HUES64 (cell line): ENCODE measurements at regions not wholly inside any gene's neighbourhood (a gene's known extent, or its start where the extent isn't known, plus 50 kb on each side); places are given as distances from the start of the nearest gene placed in this dataset.

Experiments used
- H3K27ac ChIP-seq: 2 replicates; pipeline ENCODE4 v1.7.0; 2013; ENCODE audit warnings: low read depth, low read length, inconsistent platforms
- H3K27me3 ChIP-seq: 2 replicates; pipeline ENCODE4 v1.6.1; 2013; ENCODE audit warnings: mild to moderate bottlenecking, low read length; ENCODE audit not compliant: insufficient read depth
- H3K36me3 ChIP-seq: 2 replicates; pipeline ENCODE4 v1.6.1; 2013; ENCODE audit warnings: mild to moderate bottlenecking, low read length; ENCODE audit not compliant: insufficient read depth
- H3K4me1 ChIP-seq: 2 replicates; pipeline ENCODE4 v1.6.1; 2013; ENCODE audit warnings: mild to moderate bottlenecking, low read length, moderate library complexity; ENCODE audit not compliant: insufficient read depth
- H3K4me3 ChIP-seq: 2 replicates; pipeline ENCODE4 v1.5.1; 2013; ENCODE audit warnings: mild to moderate bottlenecking, low read length, moderate library complexity
- H3K9ac ChIP-seq: 2 replicates; pipeline ENCODE4 v1.6.1; 2013; ENCODE audit warnings: mild to moderate bottlenecking, low read depth, low read length
- H3K9me3 ChIP-seq: 2 replicates; pipeline ENCODE4 v1.6.1; 2013; ENCODE audit warnings: low read depth, low read length; ENCODE audit not compliant: insufficient read depth
- WGBS: fragments of 150-250, 120-280 bp; methylation state at CpG from one replicate; pipeline ENCODE4 v1.1.7; 2013; ENCODE audit warnings: missing lambda C conversion rate; 5-methylcytosine and 5-hydroxymethylcytosine counted together

DNA sequence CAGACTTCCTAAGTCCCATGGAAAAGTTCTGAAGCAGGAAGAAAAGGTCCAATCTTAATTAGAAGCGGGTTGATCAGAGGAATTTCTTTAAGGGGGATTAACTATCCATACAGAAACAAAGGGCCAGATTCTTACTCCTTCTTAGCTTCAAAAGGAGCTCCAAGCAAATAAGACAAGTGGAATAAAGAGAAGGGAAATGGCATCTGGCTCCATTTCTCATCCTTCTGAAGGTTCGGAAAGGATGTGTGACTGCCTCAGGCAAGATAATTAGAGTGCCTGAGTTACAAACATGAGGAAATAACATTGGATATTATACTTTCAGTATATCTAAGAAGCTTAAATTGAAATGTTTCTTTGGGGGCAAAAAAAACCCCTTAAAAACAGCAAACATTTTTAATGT is 88.1 kb upstream of the ADAMTS19 start:
- no peak overlapping the region for H3K27ac ChIP-seq
- no peaks in the 10 kb centered on the region for H3K36me3 ChIP-seq
- no peak overlapping the region for H3K4me3 ChIP-seq
- no peaks in the 10 kb centered on the region for H3K27me3 ChIP-seq
- H3K4me1 ChIP-seq = no peaks in the 10 kb centered on the region
- H3K9me3 ChIP-seq = no peaks in the 10 kb centered on the region
- H3K9ac ChIP-seq = no peak overlapping the region
- 77% methylated on average over 2 of the region's 2 CpGs for WGBS

DNA sequence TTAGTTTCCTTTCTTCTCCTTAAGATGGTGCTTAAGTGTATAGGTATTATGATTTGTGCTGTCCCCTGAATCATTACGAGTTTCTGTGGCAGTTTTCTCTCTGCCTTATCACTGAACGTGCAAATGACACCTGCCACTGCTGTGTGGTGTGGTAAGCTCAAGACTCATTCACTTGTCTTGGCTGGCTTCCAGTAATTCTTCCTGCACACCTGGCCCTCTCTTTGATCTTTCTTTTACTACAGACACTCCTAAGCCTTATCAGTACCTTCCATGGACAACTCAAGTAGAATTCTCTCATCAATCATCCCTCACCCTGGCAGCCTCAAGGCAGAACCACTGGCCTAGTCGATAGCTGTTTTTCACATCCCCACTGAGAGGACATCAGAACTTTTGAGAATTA is 82.6 kb upstream of the ADAMTS19 start:
- no peak overlapping the region for H3K9ac ChIP-seq
- 86% methylated on average over 3 of the region's 3 CpGs for WGBS
- H3K27ac ChIP-seq = no peak overlapping the region
- H3K9me3 ChIP-seq = no peaks in the 10 kb centered on the region
- H3K36me3 ChIP-seq = no peaks in the 10 kb centered on the region
- H3K4me3 ChIP-seq = no peak overlapping the region
- H3K27me3 ChIP-seq = no peaks in the 10 kb centered on the region
- H3K4me1 ChIP-seq = peaks cover 9% of the 10 kb centered on the region

DNA sequence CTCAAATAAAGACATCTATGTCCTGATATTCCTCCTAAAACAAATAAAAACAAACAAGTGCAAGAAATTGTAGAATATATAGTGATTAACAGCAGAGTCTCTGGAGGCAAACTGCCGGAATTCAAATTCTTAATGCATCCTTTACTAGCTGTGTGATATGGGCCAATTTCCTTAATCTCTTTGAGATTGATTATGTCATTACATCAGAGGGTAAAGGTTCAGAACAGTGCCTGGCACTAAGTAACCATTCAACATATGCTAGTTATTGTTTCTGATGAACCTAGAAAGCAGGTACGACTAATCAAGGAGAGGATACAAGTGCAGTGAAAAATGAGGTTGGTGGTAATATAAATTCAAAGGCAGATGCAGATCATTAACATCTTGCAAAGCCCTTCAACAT is 81.1 kb upstream of the ADAMTS19 start:
- Histone ChIP-seq H3K36me3 (no peaks in the 10 kb centered on the region), H3K27me3 (no peaks in the 10 kb centered on the region), H3K4me1 (peaks cover 9% of the 10 kb centered on the region), H3K4me3 (no peak overlapping the region), H3K27ac (no peak overlapping the region), H3K9me3 (no peaks in the 10 kb centered on the region), H3K9ac (no peak overlapping the region)
- 96% methylated on average over 2 of the region's 2 CpGs for WGBS

DNA sequence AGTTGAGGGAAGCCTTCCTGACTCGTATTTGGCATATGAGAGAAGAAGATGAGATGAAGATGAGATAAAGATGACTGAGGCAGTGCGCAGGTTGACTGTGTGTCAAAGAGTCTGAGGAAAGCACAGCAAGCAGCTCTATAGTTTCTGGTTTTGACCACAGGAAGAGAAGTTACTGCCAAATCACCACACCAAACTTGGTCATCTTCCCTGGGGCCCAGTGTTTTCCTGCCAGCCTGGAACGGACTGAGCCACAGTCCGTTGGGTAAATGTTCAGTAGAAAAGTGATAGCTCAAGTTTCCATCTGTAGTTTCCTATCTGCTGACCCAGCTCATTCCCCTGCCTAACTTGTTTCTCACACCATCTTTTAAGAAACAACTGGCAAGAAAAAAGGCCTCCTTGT is 80.7 kb upstream of the ADAMTS19 start:
- Histone ChIP-seq H3K9me3 (no peaks in the 10 kb centered on the region), H3K27ac (no peak overlapping the region), H3K36me3 (no peaks in the 10 kb centered on the region), H3K9ac (no peak overlapping the region), H3K4me3 (no peak overlapping the region), H3K4me1 (peaks cover 9% of the 10 kb centered on the region), H3K27me3 (no peaks in the 10 kb centered on the region)
- 89% methylated on average over 4 of the region's 4 CpGs for WGBS

- H3K4me3 ChIP-seq = no peak overlapping the region
- WGBS = 82% methylated on average over 1 of the region's 1 CpG
- H3K9me3 ChIP-seq = no peaks in the 10 kb centered on the region
- H3K9ac ChIP-seq = no peak overlapping the region
- peaks cover 9% of the 10 kb centered on the region for H3K4me1 ChIP-seq
- H3K27me3 ChIP-seq = no peaks in the 10 kb centered on the region
- no peaks in the 10 kb centered on the region for H3K36me3 ChIP-seq
- no peak overlapping the region for H3K27ac ChIP-seq
These were observed 77.0 kb upstream of the ADAMTS19 start for GRCh38 chr5:129382921-129383672.

- no peak overlapping the region for H3K27ac ChIP-seq
- H3K4me1 ChIP-seq = peaks cover 9% of the 10 kb centered on the region
- H3K9ac ChIP-seq = no peak overlapping the region
- 97% methylated on average over 3 of the region's 4 CpGs for WGBS
- no peaks in the 10 kb centered on the region for H3K9me3 ChIP-seq
- H3K4me3 ChIP-seq = no peak overlapping the region
- no peaks in the 10 kb centered on the region for H3K36me3 ChIP-seq
- H3K27me3 ChIP-seq = no peaks in the 10 kb centered on the region
These were observed 75.9 kb upstream of the ADAMTS19 start for GRCh38 chr5:129384193-129384592.

- H3K9ac ChIP-seq = no peak overlapping the region
- 100% methylated on average over 1 of the region's 1 CpG for WGBS
- no peaks in the 10 kb centered on the region for H3K27me3 ChIP-seq
- no peak overlapping the region for H3K27ac ChIP-seq
- H3K36me3 ChIP-seq = no peaks in the 10 kb centered on the region
- H3K4me1 ChIP-seq = peaks cover 5% of the 10 kb centered on the region
- H3K4me3 ChIP-seq = no peak overlapping the region
- no peaks in the 10 kb centered on the region for H3K9me3 ChIP-seq
These were observed 75.4 kb upstream of the ADAMTS19 start for GRCh38 chr5:129384736-129385135.

DNA sequence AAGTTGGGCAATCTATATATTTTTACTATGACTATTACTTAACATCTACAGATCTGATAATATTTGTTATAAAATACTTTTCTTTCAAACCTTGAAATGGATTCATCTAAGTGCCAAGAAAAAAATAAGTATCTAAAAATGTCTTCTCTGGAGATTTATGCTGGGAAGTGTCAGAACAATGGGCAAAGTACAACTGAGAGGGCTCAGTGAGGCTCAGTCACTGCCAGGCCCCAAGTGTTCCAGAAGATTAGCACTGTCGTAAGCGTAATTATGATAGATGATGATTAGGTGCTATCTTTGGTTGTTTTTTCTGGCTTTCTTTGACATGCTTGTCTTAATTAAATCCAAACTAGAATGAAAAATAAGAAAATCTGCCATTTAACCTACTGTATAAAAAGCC is 72.2 kb upstream of the ADAMTS19 start:
- H3K4me1 ChIP-seq = peaks cover 5% of the 10 kb centered on the region
- no peaks in the 10 kb centered on the region for H3K36me3 ChIP-seq
- no peak overlapping the region for H3K27ac ChIP-seq
- no peaks in the 10 kb centered on the region for H3K27me3 ChIP-seq
- WGBS = 93% methylated on average over 2 of the region's 2 CpGs
- no peak overlapping the region for H3K9ac ChIP-seq
- H3K4me3 ChIP-seq = no peak overlapping the region
- no peaks in the 10 kb centered on the region for H3K9me3 ChIP-seq

DNA sequence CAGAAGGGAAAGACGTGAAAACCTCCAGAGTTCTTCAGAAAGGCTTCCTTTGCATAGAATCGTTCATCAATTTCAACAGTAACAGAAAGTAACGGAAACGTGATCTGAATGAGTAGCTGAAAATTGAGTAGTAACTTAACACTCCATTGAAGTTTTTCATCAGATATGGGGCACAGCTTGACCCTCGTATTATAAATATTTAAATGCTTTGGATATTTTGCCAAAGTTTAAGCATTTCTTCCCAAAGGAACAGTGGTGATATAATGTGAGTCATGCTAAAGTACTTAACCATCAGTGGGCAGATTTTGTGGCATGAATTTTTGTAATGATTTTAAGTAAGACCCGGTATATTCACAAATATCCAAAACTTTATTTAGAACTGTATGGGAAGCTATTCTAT is 67.4 kb upstream of the ADAMTS19 start:
- no peaks in the 10 kb centered on the region for H3K27me3 ChIP-seq
- H3K4me1 ChIP-seq = peaks cover 22% of the 10 kb centered on the region
- peaks cover 6% of the 10 kb centered on the region; the same call in 1 of the 2 replicates for H3K9me3 ChIP-seq
- H3K9ac ChIP-seq = no peak overlapping the region
- H3K27ac ChIP-seq = no peak overlapping the region
- H3K4me3 ChIP-seq = no peak overlapping the region
- WGBS = 92% methylated on average over 5 of the region's 6 CpGs
- no peaks in the 10 kb centered on the region for H3K36me3 ChIP-seq

- Histone ChIP-seq H3K27me3 (no peaks in the 10 kb centered on the region), H3K9me3 (peaks cover 6% of the 10 kb centered on the region; the same call in 1 of the 2 replicates), H3K36me3 (no peaks in the 10 kb centered on the region), H3K4me3 (no peak overlapping the region), H3K27ac (peak overlapping the region; percentile 28; the same call in 1 of the 2 replicates), H3K4me1 (peaks cover 46% of the 10 kb centered on the region), H3K9ac (no peak overlapping the region)
- 79% methylated on average over 5 of the region's 5 CpGs for WGBS
These were observed 64.9 kb upstream of the ADAMTS19 start for GRCh38 chr5:129395247-129395646.

- H3K36me3 ChIP-seq = no peaks in the 10 kb centered on the region
- peaks cover 6% of the 10 kb centered on the region; the same call in 1 of the 2 replicates for H3K9me3 ChIP-seq
- WGBS = 20% methylated on average over 1 of the region's 1 CpG
- peak overlapping the region; percentile 82 for H3K27ac ChIP-seq
- no peak overlapping the region for H3K4me3 ChIP-seq
- H3K9ac ChIP-seq = no peak overlapping the region
- H3K27me3 ChIP-seq = no peaks in the 10 kb centered on the region
- peaks cover 44% of the 10 kb centered on the region for H3K4me1 ChIP-seq
These were observed 61.9 kb upstream of the ADAMTS19 start for GRCh38 chr5:129398026-129398678.
